ENCODE measurements at regions not wholly inside any gene's neighbourhood (a gene's known extent, or its start where the extent isn't known, plus 50 kb on each side); places are given as distances from the start of the nearest gene placed in this dataset.

DNA sequence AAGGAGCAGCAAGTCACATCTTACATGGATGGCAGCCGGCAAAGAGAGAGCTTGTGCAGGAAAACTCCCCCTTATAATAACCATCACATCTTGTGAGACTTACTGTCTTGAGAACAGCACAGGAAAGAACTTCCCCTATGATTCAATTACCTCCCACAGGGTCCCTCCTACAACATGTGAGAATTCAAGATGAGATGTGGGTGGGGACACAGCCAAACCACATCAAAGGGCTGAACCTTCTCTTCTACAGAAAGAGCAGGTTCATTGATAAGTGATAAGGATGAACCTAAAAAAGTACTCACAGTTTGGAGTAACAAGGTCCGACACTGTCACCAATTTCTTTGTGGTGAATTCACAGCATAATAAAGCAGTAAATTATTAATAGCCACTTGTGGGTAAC, 422.2 kb upstream of the FSIP2 start:
- TF ChIP-seq, protein P1, sequence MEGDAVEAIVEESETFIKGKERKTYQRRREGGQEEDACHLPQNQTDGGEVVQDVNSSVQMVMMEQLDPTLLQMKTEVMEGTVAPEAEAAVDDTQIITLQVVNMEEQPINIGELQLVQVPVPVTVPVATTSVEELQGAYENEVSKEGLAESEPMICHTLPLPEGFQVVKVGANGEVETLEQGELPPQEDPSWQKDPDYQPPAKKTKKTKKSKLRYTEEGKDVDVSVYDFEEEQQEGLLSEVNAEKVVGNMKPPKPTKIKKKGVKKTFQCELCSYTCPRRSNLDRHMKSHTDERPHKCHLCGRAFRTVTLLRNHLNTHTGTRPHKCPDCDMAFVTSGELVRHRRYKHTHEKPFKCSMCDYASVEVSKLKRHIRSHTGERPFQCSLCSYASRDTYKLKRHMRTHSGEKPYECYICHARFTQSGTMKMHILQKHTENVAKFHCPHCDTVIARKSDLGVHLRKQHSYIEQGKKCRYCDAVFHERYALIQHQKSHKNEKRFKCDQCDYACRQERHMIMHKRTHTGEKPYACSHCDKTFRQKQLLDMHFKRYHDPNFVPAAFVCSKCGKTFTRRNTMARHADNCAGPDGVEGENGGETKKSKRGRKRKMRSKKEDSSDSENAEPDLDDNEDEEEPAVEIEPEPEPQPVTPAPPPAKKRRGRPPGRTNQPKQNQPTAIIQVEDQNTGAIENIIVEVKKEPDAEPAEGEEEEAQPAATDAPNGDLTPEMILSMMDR (IDR thresholded peaks at IDR 0.05): no peak
- TF ChIP-seq CREB1 (CRISPR knock-in tag; IDR thresholded peaks at IDR 0.05) (no peak), FOXJ3 (CRISPR knock-in tag; IDR thresholded peaks at IDR 0.05; ENCODE audit: borderline replicate concordance) (no peak), ELF4 (CRISPR knock-in tag; IDR thresholded peaks at IDR 0.05; ENCODE audit: low read depth) (no peak), TEAD4 (CRISPR knock-in tag; IDR thresholded peaks at IDR 0.05) (no peak)
- TF ChIP-seq, protein P2, sequence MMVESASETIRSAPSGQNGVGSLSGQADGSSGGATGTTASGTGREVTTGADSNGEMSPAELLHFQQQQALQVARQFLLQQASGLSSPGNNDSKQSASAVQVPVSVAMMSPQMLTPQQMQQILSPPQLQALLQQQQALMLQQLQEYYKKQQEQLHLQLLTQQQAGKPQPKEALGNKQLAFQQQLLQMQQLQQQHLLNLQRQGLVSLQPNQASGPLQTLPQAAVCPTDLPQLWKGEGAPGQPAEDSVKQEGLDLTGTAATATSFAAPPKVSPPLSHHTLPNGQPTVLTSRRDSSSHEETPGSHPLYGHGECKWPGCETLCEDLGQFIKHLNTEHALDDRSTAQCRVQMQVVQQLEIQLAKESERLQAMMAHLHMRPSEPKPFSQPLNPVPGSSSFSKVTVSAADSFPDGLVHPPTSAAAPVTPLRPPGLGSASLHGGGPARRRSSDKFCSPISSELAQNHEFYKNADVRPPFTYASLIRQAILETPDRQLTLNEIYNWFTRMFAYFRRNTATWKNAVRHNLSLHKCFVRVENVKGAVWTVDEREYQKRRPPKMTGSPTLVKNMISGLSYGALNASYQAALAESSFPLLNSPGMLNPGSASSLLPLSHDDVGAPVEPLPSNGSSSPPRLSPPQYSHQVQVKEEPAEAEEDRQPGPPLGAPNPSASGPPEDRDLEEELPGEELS (CRISPR knock-in tag; IDR thresholded peaks at IDR 0.05): no peak
- TF ChIP-seq, protein P3, sequence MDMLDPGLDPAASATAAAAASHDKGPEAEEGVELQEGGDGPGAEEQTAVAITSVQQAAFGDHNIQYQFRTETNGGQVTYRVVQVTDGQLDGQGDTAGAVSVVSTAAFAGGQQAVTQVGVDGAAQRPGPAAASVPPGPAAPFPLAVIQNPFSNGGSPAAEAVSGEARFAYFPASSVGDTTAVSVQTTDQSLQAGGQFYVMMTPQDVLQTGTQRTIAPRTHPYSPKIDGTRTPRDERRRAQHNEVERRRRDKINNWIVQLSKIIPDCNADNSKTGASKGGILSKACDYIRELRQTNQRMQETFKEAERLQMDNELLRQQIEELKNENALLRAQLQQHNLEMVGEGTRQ (CRISPR knock-in tag; IDR thresholded peaks at IDR 0.05): no peak
- TF ChIP-seq, protein P4, sequence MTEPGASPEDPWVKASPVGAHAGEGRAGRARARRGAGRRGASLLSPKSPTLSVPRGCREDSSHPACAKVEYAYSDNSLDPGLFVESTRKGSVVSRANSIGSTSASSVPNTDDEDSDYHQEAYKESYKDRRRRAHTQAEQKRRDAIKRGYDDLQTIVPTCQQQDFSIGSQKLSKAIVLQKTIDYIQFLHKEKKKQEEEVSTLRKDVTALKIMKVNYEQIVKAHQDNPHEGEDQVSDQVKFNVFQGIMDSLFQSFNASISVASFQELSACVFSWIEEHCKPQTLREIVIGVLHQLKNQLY (CRISPR knock-in tag; IDR thresholded peaks at IDR 0.05): no peak
